HepG2 (cell line): ENCODE measurements at regions not wholly inside any gene's neighbourhood (a gene's known extent, or its start where the extent isn't known, plus 50 kb on each side); places are given as distances from the start of the nearest gene placed in this dataset.

ENCODE experiments used
- ATAC-seq: fragments of 200-7000 bp; cut with Tn5 transposase; 3 replicates; pipeline ENCODE4 v1.9.1; 2020; ENCODE audit warnings: mild to moderate bottlenecking, moderate library complexity
- BruUV-seq: library from RNA; stranded (reverse); fragments of 400-500 nt; replicated peaks from 2 replicates; lab custom pipeline; 2021; lab: Mats Ljungman, UMichigan
- CTCF ChIA-PET: fragments of 300-600 bp; formaldehyde crosslinking; extraction: SDS; loops from one replicate; lab custom pipeline; 2021; ENCODE audit warnings: low total read pairs, inconsistent platforms, low intra/inter-chr PET ratio; lab: Yijun Ruan, JAX
- POLR2A ChIA-PET: fragments of 350-600 bp; sonication (Branson Sonifier 250); formaldehyde crosslinking; loops from one replicate; lab custom pipeline; 2020; ENCODE audit warnings: antibody characterized with exemption, inconsistent platforms; lab: Yijun Ruan, JAX
- DNase-seq: peaks from one replicate; pipeline ENCODE4 v3.0.0-alpha.2; 2015; ENCODE audit warnings: low spot score
- FAIRE-seq: peaks from 3 replicates; lab custom pipeline; 2011; peaks lifted over from hg19 to GRCh38; lab: Jason Lieb, UNC
- H2AFZ ChIP-seq: one replicate; pipeline ENCODE4 v1.6.1; 2011; ENCODE audit warnings: low read length, inconsistent platforms
- H3K27ac ChIP-seq: fragments of 300-600 bp; 3 replicates; pipeline ENCODE4 v1.8.0; 2011; ENCODE audit warnings: mixed run types, mild to moderate bottlenecking, mixed read lengths, low read length, inconsistent platforms; ENCODE audit not compliant: insufficient read depth; ENCODE audit errors: extremely low read length
- H3K27me3 ChIP-seq, 2 experiments: fragments of 200-600 bp in 1 of 2; 2 replicates in 1 of 2; 3 replicates in 1 of 2; pipeline versions ENCODE4 v1.6.0 to v1.8.0; 2011; ENCODE audit warnings: low read length in 2 of 2, mild to moderate bottlenecking in 2 of 2, moderate library complexity in 2 of 2, inconsistent platforms in 1 of 2; ENCODE audit not compliant: insufficient read depth in 2 of 2, control insufficient read depth in 1 of 2
- H3K36me3 ChIP-seq, 2 experiments: fragments of 200-600 bp in 1 of 2; replicated peaks in 1 of 2; 2 replicates in 1 of 2; 3 replicates in 1 of 2; pipeline versions ENCODE4 v1.5.1 to v1.8.0; 2011; ENCODE audit warnings: low read length in 2 of 2, inconsistent platforms in 1 of 2; ENCODE audit not compliant: insufficient read depth in 2 of 2, control insufficient read depth in 1 of 2
- H3K4me1 ChIP-seq: 2 replicates; pipeline ENCODE4 v1.5.1; 2012; ENCODE audit warnings: low read length, inconsistent platforms; ENCODE audit not compliant: insufficient read depth
- H3K4me2 ChIP-seq: 2 replicates; pipeline ENCODE4 v1.6.0; 2011; ENCODE audit warnings: low read depth, low read length, inconsistent platforms
- H3K4me3 ChIP-seq, 3 experiments: fragments of 200-600 bp in 1 of 3; sonication (generic), shearing (Covaris generic) in 1 of 3; replicated peaks in 1 of 3; 2 replicates each; pipeline ENCODE4 v1.5.1; 2011 to 2016; ENCODE audit warnings: low read length in 3 of 3, inconsistent platforms in 2 of 3, low read depth in 2 of 3, mild to moderate bottlenecking in 2 of 3, control low read depth in 1 of 3, mixed read lengths in 1 of 3; ENCODE audit not compliant: insufficient read depth in 1 of 3
- H3K79me2 ChIP-seq: one replicate; pipeline ENCODE4 v1.6.1; 2011; ENCODE audit warnings: low read length, inconsistent platforms; ENCODE audit not compliant: insufficient read depth
- H3K9ac ChIP-seq: 2 replicates; pipeline ENCODE4 v1.6.0; 2011; ENCODE audit warnings: mild to moderate bottlenecking, low read depth, low read length, inconsistent platforms; ENCODE audit not compliant: insufficient read depth
- H3K9me3 ChIP-seq: 2 replicates; pipeline ENCODE4 v1.5.1; 2012; ENCODE audit warnings: mild to moderate bottlenecking, low read length
- H4K20me1 ChIP-seq: 2 replicates; pipeline ENCODE4 v1.6.0; 2011; ENCODE audit warnings: inconsistent platforms, mild to moderate bottlenecking, low read length, moderate library complexity; ENCODE audit not compliant: insufficient read depth
- NFIC ChIP-seq: IDR thresholded peaks from 2 replicates; pipeline ENCODE4 v1.6.1; 2012; ENCODE audit warnings: mild to moderate bottlenecking, low read length, inconsistent platforms
- RFX5 ChIP-seq: IDR thresholded peaks from 2 replicates; pipeline ENCODE4 v1.6.1; 2011; ENCODE audit warnings: low read depth, low read length, improper control_type of control experiment
- SMAD9 ChIP-seq: sonication (generic); formaldehyde crosslinking; IDR thresholded peaks from 2 replicates; pipeline ENCODE4 v1.5.1; 2020; ENCODE audit warnings: mild to moderate bottlenecking, missing genetic modification reagents
- ZFP37 ChIP-seq: sonication (generic); formaldehyde crosslinking; IDR thresholded peaks from 2 replicates; pipeline ENCODE4 v1.4.0; 2020; ENCODE audit warnings: missing genetic modification reagents, borderline replicate concordance
- ZNF207 ChIP-seq: fragments of 450-650 bp; IDR thresholded peaks from 2 replicates; pipeline ENCODE4 v1.6.1; 2016; ENCODE audit warnings: antibody characterized with exemption, borderline replicate concordance
- ZNF34 ChIP-seq: sonication (generic); formaldehyde crosslinking; IDR thresholded peaks from 2 replicates; pipeline ENCODE4 v1.4.0; 2020; ENCODE audit warnings: mild to moderate bottlenecking, missing genetic modification reagents, borderline replicate concordance
- ZNF350 ChIP-seq: sonication (generic); formaldehyde crosslinking; IDR thresholded peaks from 2 replicates; pipeline ENCODE4 v1.4.0; 2020; ENCODE audit warnings: mild to moderate bottlenecking, low read depth, missing genetic modification reagents, borderline replicate concordance
- ZNF737 ChIP-seq: sonication (generic); formaldehyde crosslinking; IDR thresholded peaks from 2 replicates; pipeline ENCODE4 v1.5.0; 2020; ENCODE audit warnings: missing genetic modification reagents, mild to moderate bottlenecking, borderline replicate concordance
- WGBS: methylation state at CpG from one replicate; pipeline ENCODE4 v1.1.6; 2017; ENCODE audit warnings: low lambda C conversion rate; 5-methylcytosine and 5-hydroxymethylcytosine counted together
- in situ Hi-C: cut with HindIII; loops from 2 replicates; pipeline ENCODE4 v1.10.0; 2017; ENCODE audit warnings: low pct_unique_long_range_greater_than_20kb; ENCODE audit not compliant: extremely low pct_ligation_motif_present
- intact Hi-C: fragments of 100-400 bp; cut with micrococcal nuclease; formaldehyde crosslinking; loops from one replicate; pipeline ENCODE4 v1.10.0; 2022; ENCODE audit not compliant: unreplicated experiment
- TF ChIP-seq, protein P1 (sequence below): sonication (generic); formaldehyde crosslinking; IDR thresholded peaks from 2 replicates; pipeline ENCODE4 v1.4.0; 2020; ENCODE audit warnings: mild to moderate bottlenecking, missing genetic modification reagents
- TF ChIP-seq, protein P2 (sequence below): sonication (generic); formaldehyde crosslinking; IDR thresholded peaks from 2 replicates; pipeline ENCODE4 v1.9.0; 2021; ENCODE audit warnings: missing genetic modification reagents, mild to moderate bottlenecking, borderline replicate concordance
- TF ChIP-seq, protein P3 (sequence below): IDR thresholded peaks from 2 replicates; pipeline ENCODE4 v1.6.1; 2016; ENCODE audit warnings: missing genetic modification reagents, missing compliant biosample characterization
- TF ChIP-seq, protein P4 (sequence below): sonication (generic); formaldehyde crosslinking; conservative IDR thresholded peaks from 2 replicates; pipeline ENCODE4 v1.8.0; 2022; ENCODE audit warnings: mild to moderate bottlenecking, moderate library complexity, missing genetic modification reagents
- TF ChIP-seq, protein P5 (sequence below): sonication (generic); formaldehyde crosslinking; IDR thresholded peaks from 2 replicates; pipeline ENCODE4 v1.4.0; 2020; ENCODE audit warnings: missing genetic modification reagents, low read depth, mild to moderate bottlenecking, borderline replicate concordance

DNA sequence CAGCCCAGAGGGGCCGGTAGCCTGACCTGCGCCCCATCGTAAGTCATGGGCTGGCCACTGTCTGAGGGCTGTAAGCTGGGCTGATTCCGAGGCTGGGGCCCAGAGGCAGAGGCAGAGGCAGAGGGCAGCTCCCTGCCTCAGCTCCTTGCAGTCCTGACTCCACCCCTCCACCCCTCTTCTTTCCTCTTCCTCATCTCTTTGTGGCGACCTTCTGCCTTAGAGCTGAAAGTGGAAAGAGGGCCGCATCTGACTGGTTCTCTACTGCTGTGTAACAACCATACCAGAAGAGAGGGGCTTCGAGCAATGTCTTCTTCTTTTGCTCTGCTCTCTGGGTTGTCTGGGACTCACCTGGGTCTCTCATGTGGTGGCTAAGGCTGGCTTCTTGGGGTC is 179.1 kb downstream of the RPS24 start:
- ChIA-PET CTCF (no interaction called here), POLR2A (no interaction called here)
- Histone ChIP-seq H3K4me1 (no peaks in the 10 kb centered on the region), H3K4me2 (no peak overlapping the region), H3K27me3 (peaks cover 2 to 24% of the 10 kb centered on the region in 2 experiments; a peak in 2 of 5 replicates), H3K9ac (no peak overlapping the region), H3K27ac (no peak overlapping the region), H4K20me1 (no peaks in the 10 kb centered on the region), H3K36me3 (no peaks in the 10 kb centered on the region), H3K79me2 (no peaks in the 10 kb centered on the region)
- ATAC-seq: no peak
- in situ Hi-C loops: no loop called here
- BruUV-seq: no TSS peak
- TF ChIP-seq ZNF34 (CRISPR knock-in tag): no peak
- TF ChIP-seq NFIC: no peak
- TF ChIP-seq SMAD9 (CRISPR knock-in tag): no peak
- TF ChIP-seq, protein P1, sequence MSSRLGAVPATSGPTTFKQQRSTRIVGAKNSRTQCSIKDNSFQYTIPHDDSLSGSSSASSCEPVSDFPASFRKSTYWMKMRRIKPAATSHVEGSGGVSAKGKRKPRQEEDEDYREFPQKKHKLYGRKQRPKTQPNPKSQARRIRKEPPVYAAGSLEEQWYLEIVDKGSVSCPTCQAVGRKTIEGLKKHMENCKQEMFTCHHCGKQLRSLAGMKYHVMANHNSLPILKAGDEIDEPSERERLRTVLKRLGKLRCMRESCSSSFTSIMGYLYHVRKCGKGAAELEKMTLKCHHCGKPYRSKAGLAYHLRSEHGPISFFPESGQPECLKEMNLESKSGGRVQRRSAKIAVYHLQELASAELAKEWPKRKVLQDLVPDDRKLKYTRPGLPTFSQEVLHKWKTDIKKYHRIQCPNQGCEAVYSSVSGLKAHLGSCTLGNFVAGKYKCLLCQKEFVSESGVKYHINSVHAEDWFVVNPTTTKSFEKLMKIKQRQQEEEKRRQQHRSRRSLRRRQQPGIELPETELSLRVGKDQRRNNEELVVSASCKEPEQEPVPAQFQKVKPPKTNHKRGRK (CRISPR knock-in tag): no peak
- TF ChIP-seq ZFP37 (CRISPR knock-in tag): no peak
- TF ChIP-seq ZNF737 (CRISPR knock-in tag): no peak
- TF ChIP-seq, all 625 proteins: peak for 0
- H2AFZ ChIP-seq: no peak overlapping the region
- WGBS: 42% methylated on average over 6 of the region's 7 CpGs
- H3K9me3 ChIP-seq: no peaks in the 10 kb centered on the region
- intact Hi-C loops: no loop called here
- DNase-seq (no peak), FAIRE-seq (no peak)
- no peak overlapping the region for H3K4me3 ChIP-seq

DNA sequence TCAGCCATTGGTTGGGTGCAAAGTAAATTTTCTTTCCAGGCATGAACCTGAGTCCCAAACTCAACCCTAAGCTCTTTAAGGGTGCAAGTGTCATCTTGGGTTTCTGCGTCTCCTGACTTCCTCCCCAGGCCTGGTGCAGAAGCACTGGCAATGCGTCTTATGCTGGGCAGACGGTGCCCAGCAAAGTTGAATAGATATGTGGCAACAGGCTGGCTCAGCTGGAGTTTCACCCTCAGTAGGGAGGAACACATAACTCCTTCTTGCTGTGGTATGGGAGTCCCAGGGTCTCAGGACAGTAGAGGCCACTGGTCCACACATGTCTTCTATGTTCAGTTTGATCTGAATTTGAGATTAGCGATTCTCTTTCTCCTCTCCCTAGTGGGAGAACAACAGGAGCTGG is 181.3 kb downstream of the RPS24 start:
- DNase-seq (no peak), ATAC-seq (no peak), FAIRE-seq (no peak)
- H3K27ac ChIP-seq: no peak overlapping the region
- H2AFZ ChIP-seq: no peak overlapping the region
- intact Hi-C loops (no loop called here), in situ Hi-C loops (no loop called here)
- no peaks in the 10 kb centered on the region for H3K9me3 ChIP-seq
- H3K4me2 ChIP-seq: no peak overlapping the region
- BruUV-seq: no TSS peak
- WGBS: 61% methylated on average over 4 of the region's 4 CpGs
- CTCF ChIA-PET: no interaction called here
- POLR2A ChIA-PET: no interaction called here
- no peak overlapping the region for H3K9ac ChIP-seq
- H3K4me1 ChIP-seq: no peaks in the 10 kb centered on the region
- H3K4me3 ChIP-seq: no peak overlapping the region
- no peaks in the 10 kb centered on the region for H3K79me2 ChIP-seq
- H3K27me3 ChIP-seq: peaks cover 0 to 33% of the 10 kb centered on the region in 2 experiments; a peak in 1 of 5 replicates
- no peaks in the 10 kb centered on the region for H4K20me1 ChIP-seq
- H3K36me3 ChIP-seq: no peaks in the 10 kb centered on the region
- TF ChIP-seq RFX5 (no peak), ZNF350 (no peak), ZNF207 (no peak)
- TF ChIP-seq, protein P2, sequence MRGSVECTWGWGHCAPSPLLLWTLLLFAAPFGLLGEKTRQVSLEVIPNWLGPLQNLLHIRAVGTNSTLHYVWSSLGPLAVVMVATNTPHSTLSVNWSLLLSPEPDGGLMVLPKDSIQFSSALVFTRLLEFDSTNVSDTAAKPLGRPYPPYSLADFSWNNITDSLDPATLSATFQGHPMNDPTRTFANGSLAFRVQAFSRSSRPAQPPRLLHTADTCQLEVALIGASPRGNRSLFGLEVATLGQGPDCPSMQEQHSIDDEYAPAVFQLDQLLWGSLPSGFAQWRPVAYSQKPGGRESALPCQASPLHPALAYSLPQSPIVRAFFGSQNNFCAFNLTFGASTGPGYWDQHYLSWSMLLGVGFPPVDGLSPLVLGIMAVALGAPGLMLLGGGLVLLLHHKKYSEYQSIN: no peak
- TF ChIP-seq, protein P3, sequence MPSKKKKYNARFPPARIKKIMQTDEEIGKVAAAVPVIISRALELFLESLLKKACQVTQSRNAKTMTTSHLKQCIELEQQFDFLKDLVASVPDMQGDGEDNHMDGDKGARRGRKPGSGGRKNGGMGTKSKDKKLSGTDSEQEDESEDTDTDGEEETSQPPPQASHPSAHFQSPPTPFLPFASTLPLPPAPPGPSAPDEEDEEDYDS (CRISPR knock-in tag): no peak
- TF ChIP-seq, protein P4, sequence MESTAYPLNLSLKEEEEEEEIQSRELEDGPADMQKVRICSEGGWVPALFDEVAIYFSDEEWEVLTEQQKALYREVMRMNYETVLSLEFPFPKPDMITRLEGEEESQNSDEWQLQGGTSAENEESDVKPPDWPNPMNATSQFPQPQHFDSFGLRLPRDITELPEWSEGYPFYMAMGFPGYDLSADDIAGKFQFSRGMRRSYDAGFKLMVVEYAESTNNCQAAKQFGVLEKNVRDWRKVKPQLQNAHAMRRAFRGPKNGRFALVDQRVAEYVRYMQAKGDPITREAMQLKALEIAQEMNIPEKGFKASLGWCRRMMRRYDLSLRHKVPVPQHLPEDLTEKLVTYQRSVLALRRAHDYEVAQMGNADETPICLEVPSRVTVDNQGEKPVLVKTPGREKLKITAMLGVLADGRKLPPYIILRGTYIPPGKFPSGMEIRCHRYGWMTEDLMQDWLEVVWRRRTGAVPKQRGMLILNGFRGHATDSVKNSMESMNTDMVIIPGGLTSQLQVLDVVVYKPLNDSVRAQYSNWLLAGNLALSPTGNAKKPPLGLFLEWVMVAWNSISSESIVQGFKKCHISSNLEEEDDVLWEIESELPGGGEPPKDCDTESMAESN: no peak
- TF ChIP-seq, protein P5, sequence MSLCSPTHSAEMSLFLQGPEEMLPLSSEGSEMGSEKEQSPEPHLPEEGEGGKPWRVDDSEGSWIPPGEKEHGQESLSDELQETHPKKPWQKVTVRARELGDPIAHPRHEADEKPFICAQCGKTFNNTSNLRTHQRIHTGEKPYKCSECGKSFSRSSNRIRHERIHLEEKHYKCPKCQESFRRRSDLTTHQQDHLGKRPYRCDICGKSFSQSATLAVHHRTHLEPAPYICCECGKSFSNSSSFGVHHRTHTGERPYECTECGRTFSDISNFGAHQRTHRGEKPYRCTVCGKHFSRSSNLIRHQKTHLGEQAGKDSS (CRISPR knock-in tag): no peak
